Stimulated activated CD4-positive, alpha-beta T cell treated with anti-CD3 and anti-CD28 coated beads, Interleukin-2, amount 100 ng/mL, for 24 hours (primary cell): ENCODE measurements at regions not wholly inside any gene's neighbourhood (a gene's known extent, or its start where the extent isn't known, plus 50 kb on each side); places are given as distances from the start of the nearest gene placed in this dataset.

ENCODE experiments used
- DNase-seq, 2 donors: peaks; one replicate each; pipeline ENCODE4 v3.0.0-alpha.2; 2020

DNA sequence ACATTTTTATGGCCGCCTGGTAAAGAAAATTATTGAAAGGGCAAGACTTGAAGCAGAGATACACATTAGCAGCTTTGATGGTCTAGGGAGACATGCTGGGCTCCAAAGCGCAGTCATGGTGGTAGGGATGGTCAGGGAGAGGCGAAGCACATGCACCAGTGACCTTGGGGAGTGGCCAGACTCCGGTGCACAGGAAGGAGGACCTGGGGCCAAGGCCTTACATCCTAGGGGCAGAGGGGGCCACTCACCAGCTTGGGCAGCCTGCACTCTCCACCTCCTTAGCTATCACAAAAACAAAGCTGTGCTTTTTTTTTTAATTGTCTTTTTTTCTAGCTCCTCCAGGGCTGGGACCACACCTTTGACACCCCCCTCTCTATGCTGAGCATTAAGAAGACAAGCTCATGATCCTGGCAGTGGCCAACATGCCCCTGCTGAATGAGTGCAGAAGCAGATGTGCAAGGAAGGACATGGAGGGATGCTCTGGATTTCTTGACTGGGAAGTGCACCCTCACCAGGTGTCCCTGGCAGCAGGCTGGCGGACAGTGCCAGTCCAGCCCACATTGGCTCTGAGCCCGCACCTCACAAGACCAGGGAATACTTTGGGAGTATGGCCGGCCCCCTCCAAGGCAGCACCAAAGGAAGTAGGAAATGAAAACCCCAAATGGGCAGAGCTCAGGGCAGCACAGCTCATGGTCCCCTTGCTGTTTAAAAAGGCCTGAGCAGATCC, 619.9 kb downstream of the TBC1D22A start:
- DNase-seq = no peak

DNA sequence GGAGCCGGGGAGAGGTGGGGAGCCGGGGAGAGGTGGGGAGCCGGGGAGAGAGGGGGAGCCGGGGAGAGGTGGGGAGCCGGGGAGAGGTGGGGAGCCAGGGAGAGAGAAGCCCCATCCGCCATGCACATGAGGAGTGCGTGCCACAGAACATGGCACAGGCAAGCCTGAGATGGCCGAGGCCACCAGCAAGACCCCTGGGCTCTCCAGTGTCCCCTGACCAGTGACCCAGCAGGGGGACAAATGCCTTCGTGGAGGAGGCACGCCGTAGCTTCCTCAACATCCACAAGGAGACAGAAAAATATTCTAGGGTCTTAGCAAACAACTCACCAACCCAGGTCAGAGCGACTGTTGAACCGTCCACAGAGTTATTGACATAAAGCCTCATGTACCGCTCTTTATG, 618.8 kb downstream of the TBC1D22A start:
- DNase-seq = no peak

DNA sequence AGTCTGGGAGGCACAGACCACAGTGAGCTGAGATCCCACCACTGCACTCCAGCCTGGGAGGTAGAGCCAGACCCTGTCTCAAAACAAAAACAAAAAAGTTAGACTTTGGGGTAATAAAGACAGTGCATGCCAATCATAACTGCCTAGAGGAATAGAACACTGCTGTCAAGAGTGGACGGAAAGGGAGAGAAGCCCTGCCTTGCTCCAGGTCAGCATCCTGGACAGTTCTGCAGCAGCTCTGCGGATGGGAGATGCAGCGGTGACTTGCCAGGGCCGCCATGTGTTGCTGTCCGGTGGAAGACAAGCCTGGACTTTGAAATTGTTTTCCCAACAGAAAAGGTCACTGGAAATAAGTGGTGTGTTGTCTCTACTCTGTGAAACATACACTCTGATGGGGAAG, 618.2 kb downstream of the TBC1D22A start:
- DNase-seq = no peak

DNA sequence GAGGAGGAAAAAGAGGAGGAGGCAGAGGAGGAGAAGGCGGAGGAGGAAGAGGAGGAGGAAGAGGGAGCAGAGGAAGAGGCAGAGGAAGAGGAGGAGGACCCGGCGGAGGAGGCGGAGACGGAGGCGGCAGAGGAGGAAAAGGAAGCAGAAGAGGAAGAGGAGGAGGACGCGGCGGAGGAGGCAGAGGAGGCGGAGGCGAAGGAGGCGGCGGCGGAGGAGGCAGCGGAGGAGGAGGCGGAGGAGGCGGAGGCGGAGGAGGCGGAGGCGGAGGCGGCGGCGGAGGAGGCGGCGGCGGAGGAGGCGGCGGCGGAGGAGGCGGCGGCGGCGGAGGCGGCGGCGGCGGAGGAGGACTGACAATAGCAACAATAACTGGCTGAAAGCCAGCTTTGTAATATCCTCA, 616.6 kb downstream of the TBC1D22A start:
- DNase-seq = no peak

DNA sequence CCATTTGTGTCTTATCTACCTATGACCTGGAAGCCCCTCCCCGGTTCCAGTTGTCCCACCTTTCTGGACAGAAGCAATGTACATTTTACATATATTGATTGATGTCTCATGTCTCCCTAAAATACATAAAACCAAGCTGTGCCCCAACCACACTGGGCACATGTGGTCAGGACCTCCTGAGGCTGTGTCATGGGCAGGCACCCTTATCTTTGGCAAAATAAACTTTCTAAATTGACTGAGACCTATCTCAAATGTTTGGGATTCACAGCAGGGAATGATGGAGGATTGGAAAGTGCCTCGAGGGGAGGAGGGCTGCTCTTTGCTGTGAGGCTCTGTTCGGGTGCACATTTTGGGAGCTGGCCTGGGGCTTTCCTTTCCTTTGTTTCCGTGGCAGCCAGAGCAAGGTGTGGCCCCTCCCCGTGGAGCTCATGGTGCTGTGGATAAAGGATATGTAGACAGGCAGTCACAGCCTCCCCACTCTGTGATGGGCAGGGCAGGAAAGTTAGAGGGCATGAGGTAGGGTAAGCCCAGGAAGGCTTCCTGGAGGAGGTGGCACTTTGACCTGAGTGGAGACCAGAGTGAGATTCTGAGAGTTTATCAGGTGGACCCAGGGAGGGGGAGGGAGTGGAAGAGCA, 615.6 kb downstream of the TBC1D22A start:
- no peak for DNase-seq

DNA sequence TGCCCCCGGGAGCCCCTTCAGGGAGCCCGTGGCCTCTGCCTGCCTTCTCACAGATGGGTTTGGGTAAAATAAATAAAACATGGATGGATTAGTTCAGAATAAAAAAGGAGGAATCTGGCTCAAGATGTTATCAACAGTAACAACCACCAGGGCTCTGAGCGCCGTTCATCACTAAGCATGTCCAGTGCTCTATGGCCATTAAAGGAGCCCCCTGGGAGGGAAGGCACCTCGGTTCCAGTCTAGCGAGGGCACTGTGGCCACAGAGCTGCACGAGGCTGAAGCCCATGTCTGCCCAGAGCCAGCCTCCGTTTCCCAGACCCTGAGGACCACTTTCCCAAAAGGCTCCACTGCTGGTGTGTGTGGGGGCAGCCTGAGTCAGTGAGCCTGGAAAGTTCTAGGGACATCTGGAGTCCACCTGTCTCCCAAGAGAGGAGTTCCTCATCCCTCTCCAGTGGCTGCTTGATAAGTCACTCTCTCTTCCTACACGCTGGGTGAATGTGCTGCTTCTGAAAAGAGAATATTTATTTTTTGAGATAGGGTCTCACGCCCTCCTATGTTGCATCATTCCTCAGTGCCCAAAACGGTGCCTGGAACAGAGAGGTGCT, 614.6 kb downstream of the TBC1D22A start:
- no peak for DNase-seq

DNA sequence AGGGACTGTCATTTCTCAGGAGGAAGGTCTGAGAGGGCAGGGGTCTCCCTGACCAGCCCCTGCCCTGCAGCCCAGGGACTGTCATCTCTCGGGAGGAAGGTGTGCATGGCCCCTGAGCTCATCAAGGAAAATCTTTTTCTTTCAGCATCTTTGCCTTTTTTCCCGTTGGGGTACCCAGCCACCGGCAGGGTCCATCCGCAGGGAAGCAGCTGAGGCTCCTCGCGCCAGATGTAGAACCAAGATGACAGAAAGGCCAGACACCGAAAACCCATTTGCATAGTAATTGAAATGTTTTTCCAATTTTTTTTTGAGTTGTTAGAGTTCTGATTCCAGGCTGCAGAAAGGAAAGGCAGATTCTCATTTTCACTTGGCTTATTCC, 613.9 kb downstream of the TBC1D22A start:
- no peak for DNase-seq

DNA sequence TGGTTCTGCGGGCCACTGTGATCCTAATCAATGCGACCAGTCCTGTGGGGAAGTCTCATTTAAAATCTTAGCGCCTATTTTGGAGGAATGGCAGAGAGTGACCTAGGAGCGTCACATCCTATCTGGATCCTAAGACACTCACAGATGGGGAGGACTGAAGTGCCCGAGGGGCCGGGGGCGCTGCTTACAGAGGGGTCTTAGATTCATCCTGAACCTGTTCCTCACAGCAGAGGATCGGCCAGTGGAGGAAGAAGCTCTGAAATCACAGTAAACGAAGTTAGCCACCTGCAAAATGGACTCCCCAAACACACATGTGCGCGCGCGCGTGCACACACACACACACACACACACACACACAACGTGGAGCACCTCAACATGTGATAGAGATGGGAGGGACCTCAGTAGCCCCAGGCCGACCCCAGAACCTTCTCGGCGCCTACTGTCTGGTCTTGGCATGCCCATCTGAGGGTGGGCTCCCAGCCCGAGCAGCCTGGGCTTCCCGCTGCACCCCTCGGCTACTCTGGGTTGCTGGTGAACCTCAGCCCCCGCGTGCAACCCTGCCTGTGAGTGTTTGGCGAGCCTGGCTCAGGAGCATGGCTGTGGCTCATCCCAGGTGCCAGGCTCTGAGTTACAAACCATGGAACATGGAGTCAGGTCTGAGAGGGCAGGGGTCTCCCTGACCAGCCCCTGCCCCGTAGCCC, 613.3 kb downstream of the TBC1D22A start:
- DNase-seq = no peak

DNA sequence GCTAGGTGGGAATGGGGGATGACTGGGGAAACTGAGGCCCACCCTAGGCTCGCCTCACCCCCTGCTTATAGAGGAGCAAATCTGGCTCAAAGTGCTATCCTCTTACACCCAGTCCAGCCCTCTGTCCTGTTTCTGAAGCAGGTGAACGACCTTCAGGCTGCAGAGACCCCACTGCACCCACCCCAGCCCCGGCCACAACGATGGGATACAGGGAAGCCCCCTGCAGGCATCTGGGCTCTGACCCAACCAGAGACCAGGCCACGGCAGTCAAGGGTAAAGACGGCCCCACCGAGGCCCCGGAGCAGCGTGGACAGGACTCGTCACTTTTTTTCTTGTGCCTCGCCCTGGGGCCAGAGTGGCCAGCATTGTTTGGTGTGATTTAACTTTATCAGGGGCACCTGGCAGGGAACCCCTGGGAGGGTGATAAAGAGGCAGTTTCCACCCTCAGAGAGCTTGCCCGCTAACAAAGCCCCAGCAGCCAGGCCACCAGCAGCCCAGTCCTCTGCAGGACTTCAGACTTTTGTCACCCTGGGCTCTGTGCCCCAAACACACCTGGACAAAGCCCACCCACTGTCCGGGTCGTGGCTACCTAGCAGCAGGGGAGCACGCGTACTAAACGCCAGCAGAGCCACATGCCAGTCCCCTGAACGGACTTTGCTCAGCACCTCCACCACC, 612.6 kb downstream of the TBC1D22A start:
- no peak for DNase-seq

DNA sequence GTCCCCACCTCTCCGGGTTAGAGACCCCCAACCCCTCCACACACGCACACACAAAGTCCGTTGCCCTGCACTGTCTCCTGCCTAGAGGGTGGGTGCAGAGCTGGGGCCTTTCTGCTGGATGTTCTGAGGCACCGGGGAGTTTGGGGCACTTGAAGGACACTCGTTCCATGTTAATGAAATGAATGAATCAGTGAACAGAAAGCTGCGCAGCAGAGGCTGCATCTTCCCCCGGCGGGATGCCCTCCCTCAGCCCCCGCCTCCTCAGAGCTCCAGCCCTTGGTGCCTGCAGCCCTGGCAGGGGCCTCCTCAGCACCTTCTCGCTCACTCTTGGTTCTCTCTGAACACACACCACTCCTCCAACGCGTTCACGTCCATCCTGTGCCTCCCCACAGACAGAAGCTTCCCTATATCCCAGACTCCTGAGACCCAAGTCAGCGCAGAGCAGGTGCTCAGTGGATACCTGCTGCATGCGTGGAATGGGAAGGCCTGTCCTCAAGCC, 611.9 kb downstream of the TBC1D22A start:
- DNase-seq = no peak

DNA sequence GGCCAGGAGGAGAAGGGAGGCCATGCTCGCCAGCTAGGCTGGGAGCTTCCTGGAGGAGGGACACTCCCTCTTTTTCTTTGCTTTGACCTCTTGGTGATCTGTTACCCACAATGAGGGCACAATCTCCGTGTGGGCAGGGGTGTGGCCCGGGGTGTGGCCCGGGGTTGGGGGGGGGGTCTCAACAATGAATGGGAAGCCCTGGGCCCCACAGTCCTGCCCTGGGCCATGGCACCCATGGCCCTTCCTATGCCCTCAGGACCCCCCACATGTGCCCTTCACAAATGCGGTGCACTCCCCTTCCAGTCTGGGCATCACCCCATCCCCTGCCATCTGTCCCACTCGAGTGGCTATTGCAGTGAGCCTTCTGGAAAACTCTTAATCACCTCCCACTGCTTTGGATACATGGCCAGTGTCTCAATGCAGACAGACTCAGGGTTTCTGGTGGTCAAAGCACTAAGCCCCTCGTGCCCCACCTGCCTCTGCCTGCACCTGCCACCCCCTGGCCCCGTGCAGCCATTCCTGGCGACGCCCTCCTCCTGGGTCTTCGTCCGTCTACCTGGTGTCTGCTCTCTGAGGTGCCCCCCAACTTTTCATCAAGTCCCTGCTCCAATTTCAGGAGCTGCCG, 611.3 kb downstream of the TBC1D22A start:
- no peak for DNase-seq

DNA sequence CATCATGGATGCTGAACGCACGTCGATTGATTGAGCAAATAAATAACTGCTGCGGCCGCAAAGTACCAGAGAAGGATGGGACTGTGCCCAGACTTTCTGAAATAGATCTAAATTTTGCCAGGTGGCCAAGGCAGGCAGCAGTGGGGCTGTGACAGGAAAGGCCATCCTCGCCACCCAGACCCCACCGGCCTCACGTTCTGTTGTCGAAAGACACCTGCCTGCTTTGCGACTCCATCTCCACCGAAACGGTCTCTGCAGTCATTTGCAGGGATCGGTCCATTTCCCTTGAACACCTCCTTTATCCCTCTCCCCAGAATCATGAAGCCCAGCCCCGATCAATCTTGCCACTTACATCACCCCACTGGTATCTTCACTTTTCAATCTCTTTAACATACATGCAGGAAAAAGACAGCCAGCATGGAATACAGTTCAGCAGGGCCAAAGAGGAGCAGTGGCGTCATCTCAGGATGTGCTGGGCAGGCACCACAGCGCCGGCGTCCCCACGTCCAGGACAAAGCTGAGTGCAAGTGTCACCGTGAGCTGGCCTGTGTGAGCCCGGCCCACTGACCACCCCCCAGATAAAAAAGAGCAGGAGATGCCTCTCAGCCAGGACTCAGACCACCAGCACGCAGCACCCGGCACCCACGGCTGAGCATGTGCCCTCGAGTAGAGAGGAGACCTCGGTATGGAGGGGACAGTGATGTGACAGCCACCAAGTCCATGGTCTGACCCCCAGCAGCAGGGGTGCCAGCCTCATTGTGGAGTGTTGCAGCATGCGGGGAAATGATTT, 610.3 kb downstream of the TBC1D22A start:
- no peak for DNase-seq

DNA sequence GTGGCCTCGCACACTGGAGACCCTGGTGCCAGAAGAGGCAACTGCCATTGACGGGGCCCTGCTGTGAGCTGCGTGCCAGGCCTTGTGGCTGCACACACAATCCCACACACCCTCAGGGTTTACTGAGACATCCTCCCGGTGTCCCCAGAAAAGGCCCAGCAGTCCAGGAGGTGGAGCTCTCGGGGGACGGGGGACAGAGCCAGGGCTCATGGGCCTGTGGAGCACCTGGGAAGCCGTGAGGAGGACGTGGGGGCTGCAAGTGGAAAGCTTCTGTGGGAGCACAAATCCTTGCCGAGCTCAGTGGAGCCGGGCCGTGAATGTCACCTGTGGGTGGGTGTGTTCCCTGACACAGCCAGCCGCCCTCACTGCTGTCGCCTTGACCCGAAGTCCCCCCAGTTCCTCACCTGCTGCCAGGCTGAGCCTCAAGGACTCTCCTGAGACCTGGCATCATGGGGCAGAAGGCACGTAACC, 609.7 kb downstream of the TBC1D22A start:
- DNase-seq = no peak

DNA sequence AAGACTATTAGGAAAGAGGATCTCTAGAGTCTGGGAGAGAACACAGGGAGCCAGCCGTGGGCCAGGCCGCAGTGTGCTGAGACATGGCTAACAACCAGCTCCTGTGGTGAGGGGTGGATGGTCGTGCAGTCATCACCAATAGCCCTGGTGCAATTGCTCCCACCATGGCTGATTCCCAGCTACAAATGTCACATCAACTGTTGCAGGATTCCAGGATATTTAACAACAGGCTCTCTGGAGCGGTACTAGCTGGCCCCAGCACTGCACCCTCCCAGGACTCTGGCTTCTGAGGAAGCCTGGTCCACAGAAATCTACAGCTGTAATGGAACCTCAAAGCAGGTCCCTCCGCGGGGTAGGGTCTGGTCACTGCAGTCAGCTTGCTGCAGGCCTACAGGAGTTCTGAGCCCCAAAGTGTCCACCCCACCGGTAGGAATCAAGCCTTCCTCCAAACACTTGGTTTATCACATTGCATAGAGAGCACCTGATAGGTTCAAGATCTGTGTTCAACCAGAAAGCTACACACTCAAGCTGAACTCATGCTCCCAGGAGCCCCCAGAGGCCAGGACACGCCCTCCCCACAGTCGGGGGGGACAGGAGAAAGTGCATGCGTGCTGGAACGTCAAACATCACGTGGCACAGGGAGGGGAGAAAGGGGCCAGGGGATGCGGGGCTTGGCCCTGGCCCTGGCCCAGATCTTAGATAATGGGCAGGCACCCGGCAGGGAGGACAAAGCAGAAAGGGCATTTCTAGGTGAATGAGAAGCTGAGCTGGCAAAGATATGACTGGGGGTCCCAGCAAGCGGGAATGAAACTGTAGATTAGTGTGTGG, 609.0 kb downstream of the TBC1D22A start:
- no peak for DNase-seq

DNA sequence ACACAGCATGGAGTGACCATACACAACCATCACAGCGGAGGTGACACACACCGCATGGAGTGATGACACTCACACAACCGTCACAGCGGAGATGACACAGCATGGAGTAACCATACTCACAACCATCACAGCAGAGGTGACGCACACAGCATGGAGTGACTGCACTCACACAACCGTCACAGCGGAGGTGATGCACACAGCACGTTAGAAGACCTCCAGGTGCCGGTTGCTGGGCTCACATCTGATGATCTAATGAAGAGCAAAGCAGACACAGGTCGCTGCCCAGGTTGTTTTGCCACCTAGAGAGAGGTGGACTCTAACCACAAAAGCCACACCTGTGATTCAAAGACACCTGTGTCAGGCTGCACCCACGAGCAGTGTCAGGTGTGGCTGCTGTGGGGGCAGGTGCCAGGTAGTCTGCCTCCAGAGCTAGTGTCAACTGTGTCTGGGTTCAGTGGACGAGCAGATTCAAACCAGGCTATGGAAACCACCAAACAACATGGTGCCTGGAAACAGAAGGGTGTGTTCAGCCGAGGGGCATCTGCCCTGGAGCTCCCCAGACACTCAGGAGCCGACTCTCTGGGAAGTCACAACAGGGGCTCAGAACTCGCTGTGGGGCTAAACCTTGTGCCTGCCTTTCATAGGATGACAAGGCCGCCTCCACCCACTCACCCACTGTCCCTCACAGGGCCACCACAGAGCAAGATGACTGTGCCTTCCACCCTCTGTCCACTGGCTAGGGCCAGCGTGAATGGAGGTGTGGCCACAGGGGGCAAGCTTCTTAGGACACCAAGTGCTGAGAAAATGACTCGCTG, 608.2 kb downstream of the TBC1D22A start:
- no peak for DNase-seq

DNA sequence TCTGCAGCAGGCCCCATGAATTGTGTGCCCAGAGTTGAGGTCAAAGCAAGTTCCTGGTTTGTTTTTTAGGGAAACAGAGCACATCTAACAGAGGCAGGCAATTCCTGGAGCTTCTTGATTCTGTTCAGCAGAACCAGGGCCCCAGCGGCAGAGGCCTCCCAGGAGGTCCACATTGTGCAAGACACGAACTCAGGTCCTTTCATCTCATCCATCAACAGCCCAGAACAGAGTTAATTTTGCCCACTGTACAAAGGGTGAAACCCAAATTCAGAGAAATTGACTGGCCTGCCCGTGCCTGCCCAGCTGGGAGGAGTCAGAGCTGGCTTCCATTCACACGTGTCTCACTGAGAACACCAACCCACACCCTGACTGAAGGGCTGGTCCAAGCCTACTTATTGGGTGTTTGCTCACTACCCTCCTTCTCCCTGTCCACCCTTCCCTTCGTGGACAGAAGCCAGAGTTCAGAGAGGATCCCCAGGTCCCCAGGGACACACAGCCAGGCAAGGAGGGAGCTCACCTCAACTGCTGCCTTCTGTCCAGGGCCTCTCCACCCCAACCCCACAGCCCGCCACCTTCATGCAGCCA, 607.1 kb downstream of the TBC1D22A start:
- DNase-seq = no peak

DNA sequence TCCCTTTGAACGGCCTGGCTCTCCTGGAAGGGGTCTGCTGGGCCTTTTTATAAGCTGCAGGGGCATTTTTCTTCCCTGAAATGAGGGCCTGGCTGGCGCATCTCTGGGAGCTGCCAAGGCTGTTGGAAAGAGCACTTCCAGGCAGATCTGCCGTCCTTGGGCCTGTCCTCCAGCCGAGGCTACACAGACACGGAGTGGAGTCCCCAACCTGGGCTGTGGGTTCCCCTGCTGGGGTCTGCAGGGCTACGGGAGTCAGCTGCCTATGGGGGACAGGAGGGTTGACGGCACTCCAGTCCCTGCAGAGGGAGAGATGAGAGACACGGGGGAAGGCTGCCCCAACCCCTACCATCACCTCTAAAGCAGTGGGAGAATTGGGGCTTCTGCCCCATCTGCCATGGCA, 606.6 kb downstream of the TBC1D22A start:
- DNase-seq = no peak

DNA sequence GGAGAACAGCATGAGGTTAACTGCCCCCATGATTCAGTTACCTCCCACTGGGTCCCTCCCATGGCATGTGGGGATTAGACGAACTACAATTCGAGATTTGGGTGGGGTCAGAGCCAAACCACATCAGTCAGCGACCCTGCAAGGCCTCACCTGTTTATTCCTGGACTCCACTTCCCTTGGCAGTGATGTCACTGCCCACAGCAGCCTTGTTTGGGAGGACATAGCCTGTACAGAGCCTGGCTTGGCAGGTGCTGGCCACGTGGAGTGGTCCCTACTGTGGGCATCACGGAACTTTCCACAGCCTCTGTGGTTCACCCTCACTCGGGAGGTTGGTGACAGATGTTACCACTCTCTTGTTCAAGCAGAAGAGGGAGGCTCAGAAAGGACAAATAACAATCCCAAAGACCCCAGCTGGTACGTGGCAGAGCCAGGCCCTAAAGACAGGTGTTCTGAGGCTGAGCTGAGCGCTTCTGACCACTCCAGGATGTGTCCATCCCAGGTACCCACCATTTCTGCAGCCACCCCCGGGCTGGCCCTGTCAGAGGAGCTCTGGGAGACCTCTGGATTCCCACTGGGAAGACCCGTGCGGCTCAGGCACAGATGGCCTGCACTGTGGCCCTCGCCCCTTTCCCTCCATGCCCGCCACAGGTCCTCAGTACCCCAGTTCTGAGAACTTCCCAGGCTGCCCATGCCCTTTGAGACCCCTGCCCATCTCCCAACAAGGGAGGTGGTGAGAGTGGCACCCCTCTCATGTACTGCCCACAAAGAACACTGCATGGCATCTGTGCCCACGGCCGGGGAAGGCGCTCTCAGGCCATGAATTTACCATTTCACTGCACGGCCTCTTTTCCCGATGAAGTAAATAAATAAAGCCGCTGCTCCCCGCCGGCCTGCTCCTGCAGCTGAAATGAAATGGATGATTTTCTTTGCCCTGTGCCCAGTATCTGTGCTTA, 605.8 kb downstream of the TBC1D22A start:
- no peak for DNase-seq
